ENCODE measurements at regions not wholly inside any gene's neighbourhood (a gene's known extent, or its start where the extent isn't known, plus 50 kb on each side); places are given as distances from the start of the nearest gene placed in this dataset.
A peak's percentile ranks its signal among the peaks of the same experiment; 100 is the strongest.

GRCh38 chr12:25328072-25328712 lies 77.5 kb upstream of the KRAS start:
- Histone ChIP-seq H3K4me3 (ENCODE audit: low read depth, low read length) (no peak overlapping the region), H3K36me3 (ENCODE audit: control insufficient read depth, insufficient read depth, low read length) (no peaks in the 10 kb centered on the region), H3K27me3 (ENCODE audit: control insufficient read depth, insufficient read depth, low read length) (no peaks in the 10 kb centered on the region)
- DNase-seq (ENCODE audit: low read depth) = peak; percentile 61
- no peak for TF ChIP-seq CTCF (IDR thresholded peaks at IDR 0.05; ENCODE audit: insufficient read depth, low read length, poor library complexity, severe bottlenecking)

- no peaks in the 10 kb centered on the region for H3K27me3 ChIP-seq (ENCODE audit: control insufficient read depth, insufficient read depth, low read length)
- no peak for TF ChIP-seq CTCF (IDR thresholded peaks at IDR 0.05; ENCODE audit: insufficient read depth, low read length, poor library complexity, severe bottlenecking)
- DNase-seq (ENCODE audit: low read depth) = no peak
- no peak overlapping the region for H3K4me3 ChIP-seq (ENCODE audit: low read depth, low read length)
- H3K36me3 ChIP-seq (ENCODE audit: control insufficient read depth, insufficient read depth, low read length) = no peaks in the 10 kb centered on the region
Observed at GRCh38 chr12:25327321-25327720, 76.6 kb upstream of the KRAS start.

DNA sequence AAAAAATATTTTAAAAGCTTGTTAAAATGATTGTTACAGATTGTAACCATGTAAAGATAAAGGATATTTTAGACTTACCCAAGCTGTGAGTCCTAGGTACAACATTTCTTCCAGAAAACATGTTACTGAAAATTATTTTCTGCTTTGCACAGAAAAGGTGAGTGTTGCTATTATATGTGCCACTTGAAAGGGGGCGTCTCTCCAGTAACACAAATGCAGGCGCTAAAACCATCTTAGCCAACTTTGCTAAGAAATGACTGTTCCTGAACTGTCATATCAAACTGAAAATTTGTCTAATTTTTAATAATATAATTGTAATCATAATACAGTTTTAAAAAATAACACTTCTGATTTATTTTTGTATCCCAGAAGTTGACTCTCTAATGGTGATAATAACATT lies 75.6 kb upstream of the KRAS start:
- no peak for DNase-seq (ENCODE audit: low read depth)
- TF ChIP-seq CTCF (IDR thresholded peaks at IDR 0.05; ENCODE audit: insufficient read depth, low read length, poor library complexity, severe bottlenecking) = no peak
- H3K4me3 ChIP-seq (ENCODE audit: low read depth, low read length) = no peak overlapping the region
- no peaks in the 10 kb centered on the region for H3K36me3 ChIP-seq (ENCODE audit: control insufficient read depth, insufficient read depth, low read length)
- H3K27me3 ChIP-seq (ENCODE audit: control insufficient read depth, insufficient read depth, low read length) = no peaks in the 10 kb centered on the region

- no peak for TF ChIP-seq CTCF (IDR thresholded peaks at IDR 0.05; ENCODE audit: insufficient read depth, low read length, poor library complexity, severe bottlenecking)
- no peaks in the 10 kb centered on the region for H3K27me3 ChIP-seq (ENCODE audit: control insufficient read depth, insufficient read depth, low read length)
- DNase-seq (ENCODE audit: low read depth) = no peak
- no peaks in the 10 kb centered on the region for H3K36me3 ChIP-seq (ENCODE audit: control insufficient read depth, insufficient read depth, low read length)
- H3K4me3 ChIP-seq (ENCODE audit: low read depth, low read length) = no peak overlapping the region
Observed at GRCh38 chr12:25324861-25325260, 74.1 kb upstream of the KRAS start.

GRCh38 chr12:25323581-25323982 lies 72.9 kb upstream of the KRAS start:
- Histone ChIP-seq H3K36me3 (ENCODE audit: control insufficient read depth, insufficient read depth, low read length) (no peaks in the 10 kb centered on the region), H3K4me3 (ENCODE audit: low read depth, low read length) (no peak overlapping the region), H3K27me3 (ENCODE audit: control insufficient read depth, insufficient read depth, low read length) (no peaks in the 10 kb centered on the region)
- no peak for TF ChIP-seq CTCF (IDR thresholded peaks at IDR 0.05; ENCODE audit: insufficient read depth, low read length, poor library complexity, severe bottlenecking)
- no peak for DNase-seq (ENCODE audit: low read depth)

DNA sequence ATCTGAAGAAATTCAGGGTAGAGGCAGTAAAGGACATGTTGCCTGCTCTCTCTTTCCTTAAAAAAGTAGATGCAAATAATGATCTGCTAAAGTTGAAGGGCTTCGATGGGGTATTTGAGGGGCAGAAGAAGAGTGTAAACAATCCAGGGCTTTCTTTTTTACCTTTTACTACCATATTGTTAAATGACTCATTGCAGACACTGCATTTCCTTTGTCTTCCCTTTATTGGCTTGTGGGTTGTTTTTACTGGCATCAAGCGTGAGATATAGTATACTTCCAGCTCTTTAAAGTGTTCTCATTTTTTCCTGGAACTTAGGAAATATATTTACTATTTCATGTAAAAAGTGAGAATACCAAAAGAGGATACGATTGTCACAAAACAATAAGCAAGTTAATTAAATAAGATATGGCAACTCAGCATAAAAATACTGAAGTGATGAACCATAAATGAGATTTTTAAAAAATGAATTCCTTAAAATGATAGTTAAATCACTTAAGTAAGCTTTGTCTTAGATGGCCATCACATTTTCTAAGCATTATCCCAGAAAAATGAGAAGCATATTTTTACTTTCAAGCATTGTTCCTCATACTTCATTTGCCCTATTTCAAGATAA lies 72.3 kb upstream of the KRAS start:
- no peaks in the 10 kb centered on the region for H3K27me3 ChIP-seq (ENCODE audit: control insufficient read depth, insufficient read depth, low read length)
- TF ChIP-seq CTCF (IDR thresholded peaks at IDR 0.05; ENCODE audit: insufficient read depth, low read length, poor library complexity, severe bottlenecking) = no peak
- H3K4me3 ChIP-seq (ENCODE audit: low read depth, low read length) = no peak overlapping the region
- no peak for DNase-seq (ENCODE audit: low read depth)
- H3K36me3 ChIP-seq (ENCODE audit: control insufficient read depth, insufficient read depth, low read length) = no peaks in the 10 kb centered on the region

Measured in kidney epithelial cell (primary cell).